ENCODE measurements at regions not wholly inside any gene's neighbourhood (a gene's known extent, or its start where the extent isn't known, plus 50 kb on each side); places are given as distances from the start of the nearest gene placed in this dataset.

DNA sequence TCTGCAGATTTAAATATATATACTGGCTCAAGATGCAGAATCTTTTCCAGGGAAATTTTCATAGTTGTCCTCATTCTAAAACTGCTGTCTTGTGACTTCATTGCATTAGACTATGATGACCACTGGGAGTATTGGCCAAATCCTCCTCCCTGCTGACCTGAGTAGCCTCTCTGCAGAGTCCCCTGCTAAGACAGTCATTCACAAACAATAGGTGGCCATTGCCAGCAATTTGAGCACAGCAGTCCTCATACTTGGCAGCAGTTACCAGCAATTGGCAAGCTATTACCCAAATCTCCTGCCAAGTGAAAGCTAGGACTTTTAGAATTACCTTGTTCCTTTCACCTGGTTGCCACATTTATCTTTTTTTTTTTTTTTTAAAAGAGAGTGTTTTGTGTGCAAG, 325.8 kb downstream of the FAT3 start:
- CTCF ChIA-PET = no interaction called here
- intact Hi-C loops (cut with micrococcal nuclease) = no loop called here
- H3K9me3 Mint-ChIP-seq = no peaks in the 10 kb centered on the region
- TF ChIP-seq, protein P1, sequence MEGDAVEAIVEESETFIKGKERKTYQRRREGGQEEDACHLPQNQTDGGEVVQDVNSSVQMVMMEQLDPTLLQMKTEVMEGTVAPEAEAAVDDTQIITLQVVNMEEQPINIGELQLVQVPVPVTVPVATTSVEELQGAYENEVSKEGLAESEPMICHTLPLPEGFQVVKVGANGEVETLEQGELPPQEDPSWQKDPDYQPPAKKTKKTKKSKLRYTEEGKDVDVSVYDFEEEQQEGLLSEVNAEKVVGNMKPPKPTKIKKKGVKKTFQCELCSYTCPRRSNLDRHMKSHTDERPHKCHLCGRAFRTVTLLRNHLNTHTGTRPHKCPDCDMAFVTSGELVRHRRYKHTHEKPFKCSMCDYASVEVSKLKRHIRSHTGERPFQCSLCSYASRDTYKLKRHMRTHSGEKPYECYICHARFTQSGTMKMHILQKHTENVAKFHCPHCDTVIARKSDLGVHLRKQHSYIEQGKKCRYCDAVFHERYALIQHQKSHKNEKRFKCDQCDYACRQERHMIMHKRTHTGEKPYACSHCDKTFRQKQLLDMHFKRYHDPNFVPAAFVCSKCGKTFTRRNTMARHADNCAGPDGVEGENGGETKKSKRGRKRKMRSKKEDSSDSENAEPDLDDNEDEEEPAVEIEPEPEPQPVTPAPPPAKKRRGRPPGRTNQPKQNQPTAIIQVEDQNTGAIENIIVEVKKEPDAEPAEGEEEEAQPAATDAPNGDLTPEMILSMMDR (IDR thresholded peaks at IDR 0.05) = no peak
- no peaks in the 10 kb centered on the region for H3K27me3 Mint-ChIP-seq
- H3K36me3 Mint-ChIP-seq (ENCODE audit: low read depth) = no peaks in the 10 kb centered on the region
- no peaks in the 10 kb centered on the region for H3K4me1 Mint-ChIP-seq
- H3K27ac Mint-ChIP-seq = no peak overlapping the region
- ATAC-seq (ENCODE audit: low read depth) (no peak), DNase-seq (no peak)
- POLR2A ChIA-PET = no interaction called here
- H3K4me3 Mint-ChIP-seq = no peak overlapping the region

DNA sequence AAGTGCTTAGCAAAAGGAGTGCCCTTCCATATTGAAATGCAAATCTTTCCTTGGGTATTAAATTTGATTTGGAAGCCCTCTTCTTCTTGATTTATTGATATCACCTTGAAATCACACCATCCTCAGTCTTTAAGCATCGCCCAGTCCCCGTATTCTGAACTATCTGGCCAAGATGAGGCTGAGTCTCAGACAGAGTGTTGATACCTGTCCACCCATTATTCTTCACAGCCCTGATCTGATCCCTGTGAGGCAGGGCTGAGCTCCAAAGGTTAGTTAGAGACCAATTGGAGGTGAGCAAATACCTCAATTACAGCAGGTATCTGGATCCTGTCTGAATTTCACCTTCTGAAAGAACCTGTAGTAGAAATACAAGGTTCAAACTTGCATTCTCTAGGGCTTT, 326.3 kb downstream of the FAT3 start:
- CTCF ChIA-PET = no interaction called here
- Mint-ChIP-seq H3K4me1 (no peaks in the 10 kb centered on the region), H3K27me3 (no peaks in the 10 kb centered on the region), H3K4me3 (no peak overlapping the region), H3K36me3 (ENCODE audit: low read depth) (no peaks in the 10 kb centered on the region), H3K27ac (no peak overlapping the region), H3K9me3 (no peaks in the 10 kb centered on the region)
- intact Hi-C loops (cut with micrococcal nuclease) = no loop called here
- POLR2A ChIA-PET = no interaction called here
- ATAC-seq (ENCODE audit: low read depth) (no peak), DNase-seq (no peak)
- TF ChIP-seq, protein P1 (IDR thresholded peaks at IDR 0.05) = no peak

DNA sequence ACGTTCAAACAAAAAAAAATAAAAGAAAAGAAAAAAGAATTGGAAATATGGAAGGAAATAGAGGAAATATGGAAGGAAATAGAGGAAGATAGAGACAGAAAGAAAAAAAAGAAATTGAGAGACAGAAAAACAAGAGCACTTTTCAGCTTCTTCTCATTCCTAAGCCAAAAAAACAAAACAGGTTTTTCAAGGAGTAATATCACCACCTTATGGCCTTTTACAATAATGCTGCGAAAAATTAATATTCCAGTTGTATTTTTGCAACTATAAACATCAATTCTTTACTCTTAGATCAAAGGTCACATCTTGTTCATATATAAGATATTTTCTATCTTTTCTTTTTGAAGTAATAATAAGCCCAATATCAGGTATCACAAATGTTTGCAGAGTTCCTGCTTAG, 328.3 kb downstream of the FAT3 start:
- ATAC-seq (ENCODE audit: low read depth) (no peak), DNase-seq (no peak)
- Mint-ChIP-seq H3K4me1 (no peaks in the 10 kb centered on the region), H3K27me3 (no peaks in the 10 kb centered on the region), H3K4me3 (no peak overlapping the region), H3K36me3 (ENCODE audit: low read depth) (no peaks in the 10 kb centered on the region), H3K27ac (no peak overlapping the region), H3K9me3 (no peaks in the 10 kb centered on the region)
- TF ChIP-seq, protein P1 (IDR thresholded peaks at IDR 0.05) = no peak
- ChIA-PET POLR2A (no interaction called here), CTCF (no interaction called here)
- intact Hi-C loops (cut with micrococcal nuclease) = no loop called here

DNA sequence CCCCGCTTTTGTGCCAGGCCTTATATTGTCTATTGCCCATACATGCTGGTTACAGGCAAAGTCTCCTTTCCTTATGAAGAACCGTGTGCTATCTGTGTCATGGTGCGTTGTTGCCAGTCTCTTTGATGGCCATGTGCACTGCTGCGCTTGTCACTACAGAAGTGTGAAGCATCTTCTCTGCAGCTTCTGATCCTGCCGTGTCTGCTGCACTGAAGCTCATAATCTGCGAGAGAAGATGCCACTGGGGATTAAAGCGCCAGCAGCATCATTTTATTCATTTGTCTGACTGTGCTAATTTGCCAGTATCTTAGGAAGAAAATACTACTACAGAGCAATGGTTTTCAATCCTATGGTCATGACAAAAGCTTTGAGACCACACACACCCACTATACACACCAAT, 330.1 kb downstream of the FAT3 start:
- H3K9me3 Mint-ChIP-seq = no peaks in the 10 kb centered on the region
- TF ChIP-seq, protein P1 (IDR thresholded peaks at IDR 0.05) = no peak
- ChIA-PET POLR2A (no interaction called here), CTCF (no interaction called here)
- H3K27me3 Mint-ChIP-seq = no peaks in the 10 kb centered on the region
- intact Hi-C loops (cut with micrococcal nuclease) = no loop called here
- no peaks in the 10 kb centered on the region for H3K36me3 Mint-ChIP-seq (ENCODE audit: low read depth)
- H3K4me1 Mint-ChIP-seq = no peaks in the 10 kb centered on the region
- H3K4me3 Mint-ChIP-seq = no peak overlapping the region
- no peak overlapping the region for H3K27ac Mint-ChIP-seq
- DNase-seq (no peak), ATAC-seq (ENCODE audit: low read depth) (no peak)

DNA sequence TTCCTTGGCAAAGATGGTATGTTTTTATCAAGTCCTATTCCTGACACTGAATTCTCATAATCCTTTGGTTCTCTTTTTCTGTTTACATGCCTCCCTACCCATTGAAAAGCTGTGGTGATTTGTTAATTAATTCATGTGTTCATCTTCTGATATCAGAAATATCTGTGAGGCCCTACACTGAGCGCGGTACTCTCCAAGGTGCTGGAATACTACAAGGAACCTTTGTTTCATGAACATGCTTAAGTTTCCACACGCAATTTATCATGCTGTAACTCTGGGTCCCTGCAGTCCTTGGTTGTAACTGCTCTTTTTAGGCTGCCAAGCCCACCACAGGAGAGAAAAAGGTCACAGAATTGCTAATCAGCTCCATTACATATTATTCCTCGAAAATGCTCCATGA, 331.8 kb downstream of the FAT3 start:
- Mint-ChIP-seq H3K4me3 (no peak overlapping the region), H3K36me3 (ENCODE audit: low read depth) (no peaks in the 10 kb centered on the region), H3K27me3 (no peaks in the 10 kb centered on the region), H3K4me1 (no peaks in the 10 kb centered on the region), H3K9me3 (no peaks in the 10 kb centered on the region), H3K27ac (no peak overlapping the region)
- ATAC-seq (ENCODE audit: low read depth) = no peak
- TF ChIP-seq, protein P1 (IDR thresholded peaks at IDR 0.05) = no peak
- intact Hi-C loops (cut with micrococcal nuclease) = no loop called here
- POLR2A ChIA-PET = no interaction called here
- DNase-seq = no peak
- CTCF ChIA-PET = no interaction called here

Measured in activated B cell treated with CpG ODN at 0.5 μM for 24 hours (primary cell).